CD4-positive, alpha-beta T cell (primary cell): ENCODE measurements at regions not wholly inside any gene's neighbourhood (a gene's known extent, or its start where the extent isn't known, plus 50 kb on each side); places are given as distances from the start of the nearest gene placed in this dataset.

ENCODE experiments used
- ATAC-seq: fragments of 200-7000 bp; cut with Tn5 transposase; one replicate; pipeline ENCODE4 v1.10.0; 2022; ENCODE audit warnings: mild to moderate bottlenecking; ENCODE audit not compliant: poor library complexity
- CTCF ChIA-PET: fragments of 350-600 bp; sonication (Branson Sonifier 250); formaldehyde crosslinking; loops from one replicate; lab custom pipeline; 2021; ENCODE audit warnings: antibody characterized with exemption, inconsistent platforms; lab: Charles Lee
- POLR2A ChIA-PET: fragments of 350-600 bp; sonication (Branson Sonifier 250); formaldehyde crosslinking; loops from one replicate; lab custom pipeline; 2021; ENCODE audit warnings: antibody characterized with exemption, inconsistent platforms; lab: Charles Lee
- DNase-seq, 14 experiments: peaks; one replicate each; pipeline ENCODE4 v3.0.0-alpha.2; 2013 to 2020; ENCODE audit warnings: mixed read lengths in 2 of 14
- H3K27ac ChIP-seq, 2 donors: one replicate each; pipeline versions ENCODE4 v1.5.1 to v1.7.0; 2013; ENCODE audit warnings: low read length in 2 of 2, low read depth in 1 of 2, mild to moderate bottlenecking in 1 of 2
- H3K27me3 ChIP-seq, 2 experiments: 1 replicate in 1 of 2; 2 replicates in 1 of 2; pipeline versions ENCODE4 v1.6.1 to v1.7.0; 2013; ENCODE audit warnings: low read length in 2 of 2, control low read depth in 1 of 2, mild to moderate bottlenecking in 1 of 2, moderate library complexity in 1 of 2; ENCODE audit not compliant: insufficient read depth in 2 of 2, control insufficient read depth in 1 of 2
- H3K36me3 ChIP-seq: one replicate; pipeline ENCODE4 v1.6.1; 2013; ENCODE audit warnings: low read length, control low read depth; ENCODE audit not compliant: insufficient read depth
- H3K4me1 ChIP-seq: one replicate; pipeline ENCODE4 v1.6.1; 2013; ENCODE audit warnings: low read length, control low read depth; ENCODE audit not compliant: insufficient read depth
- H3K4me3 ChIP-seq: one replicate; pipeline ENCODE4 v1.5.1; 2013; ENCODE audit warnings: mild to moderate bottlenecking, low read length, moderate library complexity
- H3K9me3 ChIP-seq, 2 experiments: 1 replicate in 1 of 2; 2 replicates in 1 of 2; pipeline versions ENCODE4 v1.6.1 to v1.7.0; 2013; ENCODE audit warnings: low read length in 2 of 2, mild to moderate bottlenecking in 2 of 2, control low read depth in 1 of 2, moderate library complexity in 1 of 2; ENCODE audit not compliant: control insufficient read depth in 1 of 2, insufficient read depth in 1 of 2
- H3K27ac Mint-ChIP-seq: one replicate; pipeline ENCODE4 v1.8.0; 2020; ENCODE audit warnings: mixed read lengths
- H3K27me3 Mint-ChIP-seq: one replicate; pipeline ENCODE4 v1.8.0; 2021; ENCODE audit warnings: mixed read lengths
- H3K36me3 Mint-ChIP-seq: one replicate; pipeline ENCODE4 v1.8.0; 2021; ENCODE audit warnings: low read depth, mixed read lengths
- H3K4me1 Mint-ChIP-seq: one replicate; pipeline ENCODE4 v1.8.0; 2021; ENCODE audit warnings: low read depth, mixed read lengths
- H3K4me3 Mint-ChIP-seq: one replicate; pipeline ENCODE4 v1.8.0; 2020; ENCODE audit warnings: mild to moderate bottlenecking, mixed read lengths
- H3K9me3 Mint-ChIP-seq: one replicate; pipeline ENCODE4 v1.8.0; 2020; ENCODE audit warnings: mixed read lengths
- CTCF ChIP-seq: fragments of 200-600 bp; IDR thresholded peaks from one replicate; pipeline ENCODE4 v1.8.0; 2022; ENCODE audit warnings: antibody characterized with exemption, mild to moderate bottlenecking
- intact Hi-C, 2 experiments: fragments of 100-400 bp; cut with DNase I in 1 of 2; cut with micrococcal nuclease in 1 of 2; formaldehyde crosslinking; loops; one replicate each; pipeline versions ENCODE4 v1.15.1 to v1.9.0; 2023 to 2025; cut with DNase I, micrococcal nuclease

GRCh38 chr7:39826166-39826565, 123.9 kb upstream of the CDK13 start:
- ATAC-seq (no peak), DNase-seq (no peak)
- Histone ChIP-seq H3K36me3 (no peaks in the 10 kb centered on the region), H3K9me3 (no peaks in the 10 kb centered on the region), H3K27ac (no peak overlapping the region), H3K4me1 (no peaks in the 10 kb centered on the region), H3K27me3 (peaks cover 3 to 33% of the 10 kb centered on the region in 2 experiments), H3K4me3 (no peak overlapping the region)
- H3K27me3 Mint-ChIP-seq, result peaks cover 68% of the 10 kb centered on the region
- no peaks in the 10 kb centered on the region for H3K4me1 Mint-ChIP-seq
- H3K9me3 Mint-ChIP-seq, result no peaks in the 10 kb centered on the region
- no peak overlapping the region for H3K27ac Mint-ChIP-seq
- TF ChIP-seq CTCF, result no peak
- H3K36me3 Mint-ChIP-seq, result no peaks in the 10 kb centered on the region
- intact Hi-C loops, result no loop called here
- ChIA-PET CTCF (no interaction called here), POLR2A (no interaction called here)
- no peak overlapping the region for H3K4me3 Mint-ChIP-seq

- H3K27me3 Mint-ChIP-seq, result peaks cover 79% of the 10 kb centered on the region
- DNase-seq, result no peak
- no peak for TF ChIP-seq CTCF
- no peaks in the 10 kb centered on the region for H3K9me3 Mint-ChIP-seq
- intact Hi-C loops, result no loop called here
- no peak overlapping the region for H3K27ac Mint-ChIP-seq
- H3K27ac ChIP-seq, result no peak overlapping the region
- no peaks in the 10 kb centered on the region for H3K9me3 ChIP-seq
- CTCF ChIA-PET, result no interaction called here
- no peaks in the 10 kb centered on the region for H3K4me1 ChIP-seq
- no peak for ATAC-seq
- H3K4me1 Mint-ChIP-seq, result no peaks in the 10 kb centered on the region
- H3K36me3 Mint-ChIP-seq, result no peaks in the 10 kb centered on the region
- no peak overlapping the region for H3K4me3 ChIP-seq
- no peak overlapping the region for H3K4me3 Mint-ChIP-seq
- POLR2A ChIA-PET, result no interaction called here
- no peaks in the 10 kb centered on the region for H3K36me3 ChIP-seq
- peaks cover 2 to 45% of the 10 kb centered on the region in 2 experiments for H3K27me3 ChIP-seq
Observed at GRCh38 chr7:39827571-39827970, 122.5 kb upstream of the CDK13 start.

GRCh38 chr7:39829028-39829427, 121.0 kb upstream of the CDK13 start:
- Histone ChIP-seq H3K27ac (no peak overlapping the region), H3K27me3 (peaks cover 6 to 48% of the 10 kb centered on the region in 2 experiments), H3K36me3 (no peaks in the 10 kb centered on the region), H3K4me1 (peaks cover 4% of the 10 kb centered on the region), H3K4me3 (no peak overlapping the region), H3K9me3 (peaks cover 0 to 4% of the 10 kb centered on the region in 2 experiments)
- POLR2A ChIA-PET, result no interaction called here
- Mint-ChIP-seq H3K4me3 (no peak overlapping the region), H3K27me3 (peaks cover 82% of the 10 kb centered on the region), H3K9me3 (no peaks in the 10 kb centered on the region), H3K4me1 (no peaks in the 10 kb centered on the region), H3K36me3 (no peaks in the 10 kb centered on the region), H3K27ac (no peak overlapping the region)
- CTCF ChIA-PET, result no interaction called here
- intact Hi-C loops, result no loop called here
- no peak for TF ChIP-seq CTCF
- ATAC-seq (no peak), DNase-seq (no peak)
